ENCODE measurements at regions not wholly inside any gene's neighbourhood (a gene's known extent, or its start where the extent isn't known, plus 50 kb on each side); places are given as distances from the start of the nearest gene placed in this dataset.

DNA sequence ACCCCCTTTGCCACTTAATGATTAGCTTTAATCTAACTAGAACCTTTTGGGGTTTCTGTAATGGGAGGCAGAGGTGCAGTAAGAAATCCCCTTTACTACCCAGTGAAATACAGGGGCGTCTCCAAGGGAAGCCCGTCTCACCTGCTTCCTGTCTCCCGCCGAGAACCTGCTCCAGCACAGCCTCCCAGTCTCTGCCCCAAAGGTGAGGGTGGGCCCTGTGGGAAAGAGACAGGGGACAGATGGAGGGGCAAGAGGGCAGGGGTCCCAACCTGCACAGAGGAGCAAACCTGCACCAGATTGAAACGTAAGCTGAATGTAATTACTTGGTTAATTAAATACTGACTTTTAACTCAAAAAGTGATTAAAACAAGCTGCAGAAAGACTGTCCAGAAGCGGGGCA, 474.2 kb upstream of the SULF2 start:
- TF ChIP-seq, protein P1, sequence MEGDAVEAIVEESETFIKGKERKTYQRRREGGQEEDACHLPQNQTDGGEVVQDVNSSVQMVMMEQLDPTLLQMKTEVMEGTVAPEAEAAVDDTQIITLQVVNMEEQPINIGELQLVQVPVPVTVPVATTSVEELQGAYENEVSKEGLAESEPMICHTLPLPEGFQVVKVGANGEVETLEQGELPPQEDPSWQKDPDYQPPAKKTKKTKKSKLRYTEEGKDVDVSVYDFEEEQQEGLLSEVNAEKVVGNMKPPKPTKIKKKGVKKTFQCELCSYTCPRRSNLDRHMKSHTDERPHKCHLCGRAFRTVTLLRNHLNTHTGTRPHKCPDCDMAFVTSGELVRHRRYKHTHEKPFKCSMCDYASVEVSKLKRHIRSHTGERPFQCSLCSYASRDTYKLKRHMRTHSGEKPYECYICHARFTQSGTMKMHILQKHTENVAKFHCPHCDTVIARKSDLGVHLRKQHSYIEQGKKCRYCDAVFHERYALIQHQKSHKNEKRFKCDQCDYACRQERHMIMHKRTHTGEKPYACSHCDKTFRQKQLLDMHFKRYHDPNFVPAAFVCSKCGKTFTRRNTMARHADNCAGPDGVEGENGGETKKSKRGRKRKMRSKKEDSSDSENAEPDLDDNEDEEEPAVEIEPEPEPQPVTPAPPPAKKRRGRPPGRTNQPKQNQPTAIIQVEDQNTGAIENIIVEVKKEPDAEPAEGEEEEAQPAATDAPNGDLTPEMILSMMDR (conservative IDR thresholded peaks at IDR 0.05; ENCODE audit: low read length) = no peak
- no peak for TF ChIP-seq EZH2phosphoT487 (IDR thresholded peaks at IDR 0.05; ENCODE audit: borderline replicate concordance)
